H1 (cell line): ENCODE measurements at regions not wholly inside any gene's neighbourhood (a gene's known extent, or its start where the extent isn't known, plus 50 kb on each side); places are given as distances from the start of the nearest gene placed in this dataset.
"Not testable (repeated sequence)": the region's sequence is repeated elsewhere in the genome, so short reads cannot be mapped to it uniquely, and the experiment has no call there.

ENCODE experiments used
- CTCF ChIA-PET: fragments of 300-600 bp; sonication (Branson Sonifier 250); formaldehyde crosslinking; loops from one replicate; lab custom pipeline; 2021; ENCODE audit not compliant: partially characterized antibody; lab: Charles Lee
- POLR2A ChIA-PET: fragments of 300-600 bp; sonication (Branson Sonifier 250); formaldehyde crosslinking; loops from one replicate; lab custom pipeline; 2021; ENCODE audit warnings: inconsistent platforms; ENCODE audit not compliant: partially characterized antibody; lab: Charles Lee
- DNase-seq, 2 experiments: peaks; one replicate each; pipeline versions ENCODE4 v3.0.0 to v3.0.0-alpha.2; 2010 to 2022; ENCODE audit warnings: low spot score in 2 of 2, low read depth in 1 of 2, mixed read lengths in 1 of 2
- FAIRE-seq: peaks from 2 replicates; lab custom pipeline; 2011; peaks lifted over from hg19 to GRCh38; lab: Jason Lieb, UNC
- H2AFZ ChIP-seq: 2 replicates; pipeline ENCODE4 v1.8.1; 2012; ENCODE audit warnings: low read length, inconsistent platforms
- H2AK5ac ChIP-seq: 2 replicates; pipeline ENCODE4 v1.6.1; 2013; ENCODE audit warnings: low read depth, low read length
- H2BK120ac ChIP-seq: replicated peaks from 2 replicates; pipeline ENCODE3; 2013; ENCODE audit warnings: low read depth, low read length, inconsistent platforms
- H2BK12ac ChIP-seq: 2 replicates; pipeline ENCODE4 v1.6.1; 2013; ENCODE audit warnings: low read depth, low read length
- H2BK15ac ChIP-seq: 2 replicates; pipeline ENCODE4 v1.6.1; 2013; ENCODE audit warnings: low read length
- H2BK20ac ChIP-seq: 2 replicates; pipeline ENCODE4 v1.6.1; 2013; ENCODE audit warnings: low read length
- H2BK5ac ChIP-seq: 2 replicates; pipeline ENCODE4 v1.6.1; 2013; ENCODE audit warnings: low read depth, low read length
- H3K14ac ChIP-seq: 2 replicates; pipeline ENCODE4 v1.6.1; 2013; ENCODE audit warnings: inconsistent platforms; ENCODE audit not compliant: insufficient read length
- H3K18ac ChIP-seq: 2 replicates; pipeline ENCODE4 v1.6.1; 2013; ENCODE audit warnings: low read length; ENCODE audit errors: extremely low read depth
- H3K23ac ChIP-seq: 2 replicates; pipeline ENCODE4 v1.6.1; 2013; ENCODE audit warnings: inconsistent platforms; ENCODE audit not compliant: insufficient read length
- H3K23me2 ChIP-seq: 2 replicates; pipeline ENCODE4 v1.6.1; 2013; ENCODE audit warnings: low read depth, low read length
- H3K27ac ChIP-seq: 2 replicates; pipeline ENCODE4 v1.6.1; 2011; ENCODE audit warnings: low read depth, low read length, inconsistent platforms
- H3K27me3 ChIP-seq, 4 experiments: replicated peaks in 1 of 4; 1 replicate in 1 of 4; 2 replicates in 3 of 4; pipeline versions ENCODE4 v1.6.1 to v1.8.1; 2011 to 2013; ENCODE audit warnings: low read length in 3 of 4, mild to moderate bottlenecking in 3 of 4, inconsistent platforms in 2 of 4, mixed read lengths in 2 of 4, moderate library complexity in 1 of 4; ENCODE audit not compliant: control insufficient read depth in 3 of 4, insufficient read depth in 3 of 4; ENCODE audit errors: extremely low read depth in 1 of 4
- H3K36me3 ChIP-seq, 4 experiments: 2 replicates each; pipeline versions ENCODE4 v1.6.1 to v1.8.1; 2011 to 2013; ENCODE audit warnings: mild to moderate bottlenecking in 4 of 4, low read length in 3 of 4, moderate library complexity in 2 of 4, control low read depth in 1 of 4, inconsistent platforms in 1 of 4; ENCODE audit not compliant: insufficient read depth in 4 of 4, control insufficient read depth in 2 of 4
- H3K4ac ChIP-seq: replicated peaks from 2 replicates; pipeline ENCODE3; 2013; ENCODE audit warnings: low read length, low read depth, mixed read lengths, inconsistent platforms; ENCODE audit not compliant: insufficient read length
- H3K4me1 ChIP-seq, 4 experiments: replicated peaks in 1 of 4; 1 replicate in 1 of 4; 2 replicates in 3 of 4; pipeline versions ENCODE4 v1.6.1 to v1.8.1; 2011 to 2013; ENCODE audit warnings: low read length in 3 of 4, inconsistent platforms in 2 of 4, mixed read lengths in 1 of 4; ENCODE audit not compliant: insufficient read depth in 4 of 4, control insufficient read depth in 3 of 4
- H3K4me2 ChIP-seq, 2 experiments: 2 replicates each; pipeline versions ENCODE4 v1.6.1 to v1.8.1; 2011 to 2013; ENCODE audit warnings: low read depth in 2 of 2, low read length in 2 of 2, control low read depth in 1 of 2, inconsistent platforms in 1 of 2, mild to moderate bottlenecking in 1 of 2; ENCODE audit not compliant: insufficient read depth in 1 of 2
- H3K4me3 ChIP-seq, 4 experiments: fragments of 200-600, 300-600 bp in 1 of 4; sonication (generic), shearing (Covaris generic), sonication (Bioruptor Twin) in 1 of 4; 2 replicates each; pipeline versions ENCODE4 v1.5.1 to v1.8.1; 2011 to 2016; ENCODE audit warnings: low read length in 4 of 4, low read depth in 3 of 4, control low read depth in 2 of 4, inconsistent platforms in 2 of 4, mild to moderate bottlenecking in 2 of 4, mixed read lengths in 1 of 4, moderate library complexity in 1 of 4; ENCODE audit not compliant: insufficient read depth in 2 of 4; ENCODE audit errors: extremely low read depth in 1 of 4
- H3K56ac ChIP-seq: replicated peaks from 2 replicates; pipeline ENCODE3; 2013; ENCODE audit warnings: low read depth, mild to moderate bottlenecking, mixed read lengths, low read length, inconsistent platforms; ENCODE audit not compliant: insufficient read length
- H3K79me1 ChIP-seq: 2 replicates; pipeline ENCODE4 v1.6.1; 2013; ENCODE audit warnings: low read depth, low read length, control low read depth
- H3K79me2 ChIP-seq, 2 experiments: 2 replicates each; pipeline versions ENCODE4 v1.6.1 to v1.8.1; 2012 to 2013; ENCODE audit warnings: low read length in 2 of 2, mild to moderate bottlenecking in 2 of 2, inconsistent platforms in 1 of 2; ENCODE audit not compliant: insufficient read depth in 2 of 2, control insufficient read depth in 1 of 2
- H3K9ac ChIP-seq, 4 experiments: replicated peaks in 1 of 4; 1 replicate in 1 of 4; 2 replicates in 3 of 4; pipeline versions ENCODE4 v1.6.1 to v1.8.1; 2011 to 2013; ENCODE audit warnings: low read depth in 3 of 4, low read length in 3 of 4, control low read depth in 2 of 4, mild to moderate bottlenecking in 2 of 4, moderate library complexity in 2 of 4, inconsistent platforms in 1 of 4; ENCODE audit errors: extremely low read depth in 1 of 4
- H3K9me3 ChIP-seq, 2 experiments: 2 replicates each; pipeline versions ENCODE4 v1.6.1 to v1.8.1; 2012 to 2013; ENCODE audit warnings: mild to moderate bottlenecking in 2 of 2, moderate library complexity in 2 of 2, control low read depth in 1 of 2, inconsistent platforms in 1 of 2, low read depth in 1 of 2, low read length in 1 of 2, mixed read lengths in 1 of 2; ENCODE audit not compliant: insufficient read depth in 2 of 2
- H4K20me1 ChIP-seq, 2 experiments: replicated peaks in 1 of 2; 2 replicates each; pipeline versions ENCODE3 to v1.8.1; 2011 to 2013; ENCODE audit warnings: inconsistent platforms in 2 of 2, low read length in 2 of 2, mild to moderate bottlenecking in 1 of 2; ENCODE audit not compliant: insufficient read depth in 2 of 2, control insufficient read depth in 1 of 2
- H4K5ac ChIP-seq: 2 replicates; pipeline ENCODE4 v1.6.1; 2013; ENCODE audit warnings: low read length, low read depth, mixed read lengths, inconsistent platforms; ENCODE audit not compliant: insufficient read length
- H4K8ac ChIP-seq: 2 replicates; pipeline ENCODE4 v1.8.0; 2013; ENCODE audit warnings: mild to moderate bottlenecking, moderate library complexity, low read length, inconsistent platforms; ENCODE audit not compliant: insufficient read depth; ENCODE audit errors: extremely low read depth
- H4K91ac ChIP-seq: replicated peaks from 2 replicates; pipeline ENCODE3; 2013; ENCODE audit warnings: low read length, mixed read lengths, inconsistent platforms; ENCODE audit not compliant: insufficient read length
- WGBS, 2 experiments: shearing (Covaris generic) in 1 of 2; methylation state at CpG; one replicate each; pipeline versions ENCODE4 v1.1.6 to v1.1.7; 2013 to 2015; ENCODE audit warnings: low lambda C conversion rate in 2 of 2, mixed read lengths in 2 of 2, inconsistent platforms in 1 of 2, low coverage in 1 of 2, missing lambda C conversion rate in 1 of 2; ENCODE audit not compliant: insufficient replicate concordance in 2 of 2, insufficient coverage in 1 of 2, insufficient read length in 1 of 2; ENCODE audit errors: extremely low coverage in 1 of 2, missing lambda C conversion rate in 1 of 2; 5-methylcytosine and 5-hydroxymethylcytosine counted together

- FAIRE-seq, H2BK12ac ChIP-seq, H4K8ac ChIP-seq, H4K20me1 ChIP-seq, H3K4me3 ChIP-seq, H2AFZ ChIP-seq, H3K4ac ChIP-seq, CTCF ChIA-PET, H2AK5ac ChIP-seq, H3K79me1 ChIP-seq, H4K91ac ChIP-seq, H3K56ac ChIP-seq, H2BK20ac ChIP-seq, H3K27me3 ChIP-seq, DNase-seq, H3K9ac ChIP-seq, H3K23ac ChIP-seq, POLR2A ChIA-PET, H3K36me3 ChIP-seq, H3K27ac ChIP-seq, H3K79me2 ChIP-seq, H4K5ac ChIP-seq, H2BK15ac ChIP-seq, H2BK120ac ChIP-seq, H3K4me1 ChIP-seq, H3K4me2 ChIP-seq, H3K18ac ChIP-seq, H3K23me2 ChIP-seq, H3K14ac ChIP-seq, H2BK5ac ChIP-seq: not testable (repeated sequence)
- peaks cover 3 to 19% of the 10 kb centered on the region in 2 experiments; a peak in 3 of 4 replicates for H3K9me3 ChIP-seq
- 48% methylated on average over 5 of the region's 6 CpGs; no CpG with 5 or more reads in 1 of the 2 experiments for WGBS, 2 experiments
Observed at GRCh38 chr20:30384841-30385240, 872.6 kb upstream of the DEFB115 start.

DNA sequence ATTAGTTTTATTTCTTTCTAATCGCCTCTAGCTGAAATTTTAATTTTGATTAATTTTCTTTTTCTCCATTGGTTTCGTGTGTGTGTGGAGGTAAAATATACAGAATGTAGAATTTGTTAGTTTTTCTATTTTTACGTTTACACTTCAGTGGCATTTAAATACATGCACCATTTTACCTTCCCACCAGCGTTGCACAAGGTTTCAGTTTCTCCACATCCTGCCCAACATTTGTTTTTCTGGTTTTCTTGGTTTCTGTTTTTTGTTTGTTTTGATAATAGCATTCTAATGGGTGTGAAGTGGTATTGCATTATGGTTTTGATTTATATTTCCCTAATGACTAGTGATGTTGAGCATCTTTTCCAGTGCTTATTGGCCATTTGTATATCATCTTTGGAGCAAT, 871.4 kb upstream of the DEFB115 start:
- 60% methylated on average over 4 of the region's 4 CpGs; no CpG with 5 or more reads in 1 of the 2 experiments for WGBS, 2 experiments
- peaks cover 3 to 19% of the 10 kb centered on the region in 2 experiments; a peak in 3 of 4 replicates for H3K9me3 ChIP-seq
- H3K23ac ChIP-seq, H2BK5ac ChIP-seq, H2BK20ac ChIP-seq, H2BK15ac ChIP-seq, POLR2A ChIA-PET, H2BK12ac ChIP-seq, H4K20me1 ChIP-seq, H3K4me2 ChIP-seq, CTCF ChIA-PET, H4K5ac ChIP-seq, H4K91ac ChIP-seq, H3K56ac ChIP-seq, H3K14ac ChIP-seq, H4K8ac ChIP-seq, H3K27ac ChIP-seq, H3K18ac ChIP-seq, H3K27me3 ChIP-seq, H2BK120ac ChIP-seq, DNase-seq, H3K4me1 ChIP-seq, H3K9ac ChIP-seq, H3K23me2 ChIP-seq, H2AFZ ChIP-seq, H3K79me1 ChIP-seq, H3K4me3 ChIP-seq, H2AK5ac ChIP-seq, FAIRE-seq, H3K4ac ChIP-seq, H3K79me2 ChIP-seq, H3K36me3 ChIP-seq: not testable (repeated sequence)
